K562 (cell line): ENCODE measurements at regions not wholly inside any gene's neighbourhood (a gene's known extent, or its start where the extent isn't known, plus 50 kb on each side); places are given as distances from the start of the nearest gene placed in this dataset.

ENCODE experiments used
- ATAC-seq: fragments of 200-7000 bp; cut with Tn5 transposase; 3 replicates; pipeline ENCODE4 v1.9.1; 2020; ENCODE audit warnings: moderate library complexity
- BruUV-seq: library from RNA; stranded (reverse); fragments of 400-500 nt; replicated peaks from 2 replicates; lab custom pipeline; 2021; lab: Mats Ljungman, UMichigan
- CTCF ChIA-PET: fragments of 300-600 bp; formaldehyde crosslinking; extraction: SDS; loops from one replicate; lab custom pipeline; 2021; ENCODE audit warnings: low intra/inter-chr PET ratio; lab: Yijun Ruan, JAX
- POLR2A ChIA-PET: fragments of 300-600, 350-650 bp; sonication (Branson Sonifier 250); formaldehyde crosslinking; extraction: SDS; loops from one replicate; lab custom pipeline; 2021; ENCODE audit warnings: antibody characterized with exemption, inconsistent platforms; lab: Yijun Ruan, JAX
- DNase-seq, 4 experiments: peaks; one replicate each; pipeline versions ENCODE4 v3.0.0 to v3.0.0-alpha.2; 2011 to 2018; ENCODE audit warnings: low spot score in 3 of 4, mixed read lengths in 3 of 4; ENCODE audit errors: extremely low read depth in 1 of 4
- FAIRE-seq: peaks from 2 replicates; lab custom pipeline; 2011; peaks lifted over from hg19 to GRCh38; lab: Jason Lieb, UNC
- H2AFZ ChIP-seq: 2 replicates; pipeline ENCODE4 v1.6.0; 2011; ENCODE audit warnings: low read depth, low read length, control low read depth, inconsistent platforms
- H3K27ac ChIP-seq: fragments of 200-600 bp; 3 replicates; pipeline ENCODE4 v1.8.0; 2011; ENCODE audit warnings: low read depth, mild to moderate bottlenecking, control low read depth, inconsistent platforms, low read length, moderate library complexity, mixed read lengths; ENCODE audit errors: extremely low read depth
- H3K27me3 ChIP-seq, 2 experiments: fragments of 300-600 bp in 1 of 2; 2 replicates in 1 of 2; 3 replicates in 1 of 2; pipeline versions ENCODE4 v1.6.0 to v1.8.0; 2011; ENCODE audit warnings: inconsistent platforms in 2 of 2, low read length in 2 of 2, mild to moderate bottlenecking in 1 of 2, mixed read lengths in 1 of 2, moderate library complexity in 1 of 2; ENCODE audit not compliant: control insufficient read depth in 2 of 2, insufficient read depth in 2 of 2
- H3K36me3 ChIP-seq: fragments of 300-600 bp; 3 replicates; pipeline ENCODE4 v1.8.0; 2011; ENCODE audit warnings: mild to moderate bottlenecking, low read length, inconsistent platforms; ENCODE audit not compliant: control insufficient read depth, insufficient read depth
- H3K4me1 ChIP-seq, 2 experiments: fragments of 200-600 bp in 1 of 2; replicated peaks in 1 of 2; 2 replicates in 1 of 2; 3 replicates in 1 of 2; pipeline versions ENCODE4 v1.5.1 to v1.8.0; 2011; ENCODE audit warnings: inconsistent platforms in 2 of 2, low read length in 2 of 2, mild to moderate bottlenecking in 1 of 2, mixed read lengths in 1 of 2, moderate library complexity in 1 of 2; ENCODE audit not compliant: control insufficient read depth in 2 of 2, insufficient read depth in 2 of 2
- H3K4me2 ChIP-seq: 2 replicates; pipeline ENCODE4 v1.6.1; 2011; ENCODE audit warnings: low read length, control low read depth, inconsistent platforms, mixed read lengths; ENCODE audit not compliant: insufficient read depth
- H3K4me3 ChIP-seq: fragments of 200-600 bp; sonication (generic), shearing (Covaris generic); 2 replicates; pipeline ENCODE4 v1.5.1; 2016; ENCODE audit warnings: control low read depth, inconsistent platforms
- H3K79me2 ChIP-seq: fragments of 200-600 bp; 3 replicates; pipeline ENCODE4 v1.8.0; 2011; ENCODE audit warnings: low read length, inconsistent platforms; ENCODE audit not compliant: control insufficient read depth, insufficient read depth
- H3K9ac ChIP-seq, 2 experiments: 2 replicates each; pipeline versions ENCODE4 v1.6.0 to v1.6.1; 2011; ENCODE audit warnings: low read depth in 2 of 2, low read length in 2 of 2, control low read depth in 1 of 2, inconsistent platforms in 1 of 2, mild to moderate bottlenecking in 1 of 2, mixed read lengths in 1 of 2; ENCODE audit not compliant: insufficient read depth in 1 of 2
- H3K9me1 ChIP-seq: one replicate; pipeline ENCODE4 v1.6.0; 2011; ENCODE audit warnings: inconsistent platforms, mild to moderate bottlenecking, low read length, moderate library complexity; ENCODE audit not compliant: control insufficient read depth, insufficient read depth
- H3K9me3 ChIP-seq: replicated peaks from 2 replicates; pipeline ENCODE4 v1.5.1; 2011; ENCODE audit warnings: low read depth, low read length, inconsistent platforms; ENCODE audit not compliant: control insufficient read depth, insufficient read depth
- H4K20me1 ChIP-seq: replicated peaks from 2 replicates; pipeline ENCODE4 v1.6.1; 2011; ENCODE audit warnings: low read length, inconsistent platforms, mixed read lengths; ENCODE audit not compliant: control insufficient read depth, insufficient read depth
- CSDE1 ChIP-seq, 2 experiments: fragments of 450-650 bp; IDR thresholded peaks; 2 replicates each; pipeline ENCODE4 v1.6.1; 2016; ENCODE audit warnings: mild to moderate bottlenecking in 1 of 2
- FOXJ3 ChIP-seq: sonication (generic); formaldehyde crosslinking; IDR thresholded peaks from 2 replicates; pipeline ENCODE4 v1.4.0; 2020; ENCODE audit warnings: mild to moderate bottlenecking, missing genetic modification reagents
- JUNB ChIP-seq: fragments of 450-650 bp; formaldehyde crosslinking; conservative IDR thresholded peaks from 2 replicates; pipeline ENCODE4 v1.4.0; 2020; ENCODE audit warnings: mild to moderate bottlenecking
- NR4A1 ChIP-seq, 2 experiments: fragments of 250-450 bp in 1 of 2; fragments of 450-650 bp in 1 of 2; sonication (Bioruptor Pico) in 1 of 2; IDR thresholded peaks; 2 replicates each; pipeline versions ENCODE4 v1.4.0 to v1.6.1; 2016 to 2020; ENCODE audit warnings: mild to moderate bottlenecking in 2 of 2, missing compliant biosample characterization in 1 of 2, missing genetic modification characterization in 1 of 2, moderate library complexity in 1 of 2
- SETDB1 ChIP-seq: IDR thresholded peaks from one replicate; pipeline ENCODE4 v1.6.1; 2012; ENCODE audit warnings: low read length, control low read depth, inconsistent platforms
- ZNF184 ChIP-seq: sonication (generic); formaldehyde crosslinking; IDR thresholded peaks from 2 replicates; pipeline ENCODE4 v1.5.0; 2020; ENCODE audit warnings: missing genetic modification reagents
- ZNF197 ChIP-seq: fragments of 200-800 bp; sonication (Bioruptor generic); IDR thresholded peaks from 2 replicates; pipeline ENCODE4 v1.6.1; 2016; ENCODE audit warnings: low read depth, missing genetic modification characterization, missing compliant biosample characterization
- ZNF431 ChIP-seq: sonication (generic); formaldehyde crosslinking; IDR thresholded peaks from 2 replicates; pipeline ENCODE4 v1.8.0; 2022; ENCODE audit warnings: mild to moderate bottlenecking, missing genetic modification reagents
- WGBS: fragments of 100-300 bp; shearing (Covaris generic); methylation state at CpG from one replicate; pipeline ENCODE4 v1.1.6; 2016; ENCODE audit warnings: low coverage, mixed read lengths; ENCODE audit not compliant: insufficient coverage; ENCODE audit errors: missing lambda C conversion rate; 5-methylcytosine and 5-hydroxymethylcytosine counted together
- in situ Hi-C: fragments of 300-500 bp; cut with MboI; formaldehyde crosslinking; loops from 4 replicates; pipeline ENCODE4 v1.15.0; 2018; ENCODE audit warnings: inconsistent platforms, mixed read lengths
- intact Hi-C: fragments of 100-400 bp; cut with micrococcal nuclease; formaldehyde crosslinking; loops from 2 replicates; pipeline ENCODE4 v1.14.2; 2022
- TF ChIP-seq, protein P1 (sequence below), 3 experiments: IDR thresholded peaks in 2 of 3; conservative IDR thresholded peaks in 1 of 3; 2 replicates each; pipeline ENCODE4 v1.5.1; 2011 to 2012; ENCODE audit warnings: low read length in 3 of 3, mild to moderate bottlenecking in 3 of 3, control low read depth in 2 of 3, improper control_type of control experiment in 1 of 3, inconsistent platforms in 1 of 3, low read depth in 1 of 3, mixed read lengths in 1 of 3, moderate library complexity in 1 of 3; ENCODE audit not compliant: insufficient read depth in 2 of 3
- TF ChIP-seq, protein P2 (sequence below): sonication (generic); formaldehyde crosslinking; IDR thresholded peaks from 2 replicates; pipeline ENCODE4 v1.8.1; 2023; ENCODE audit warnings: mild to moderate bottlenecking, missing genetic modification reagents, moderate library complexity

DNA sequence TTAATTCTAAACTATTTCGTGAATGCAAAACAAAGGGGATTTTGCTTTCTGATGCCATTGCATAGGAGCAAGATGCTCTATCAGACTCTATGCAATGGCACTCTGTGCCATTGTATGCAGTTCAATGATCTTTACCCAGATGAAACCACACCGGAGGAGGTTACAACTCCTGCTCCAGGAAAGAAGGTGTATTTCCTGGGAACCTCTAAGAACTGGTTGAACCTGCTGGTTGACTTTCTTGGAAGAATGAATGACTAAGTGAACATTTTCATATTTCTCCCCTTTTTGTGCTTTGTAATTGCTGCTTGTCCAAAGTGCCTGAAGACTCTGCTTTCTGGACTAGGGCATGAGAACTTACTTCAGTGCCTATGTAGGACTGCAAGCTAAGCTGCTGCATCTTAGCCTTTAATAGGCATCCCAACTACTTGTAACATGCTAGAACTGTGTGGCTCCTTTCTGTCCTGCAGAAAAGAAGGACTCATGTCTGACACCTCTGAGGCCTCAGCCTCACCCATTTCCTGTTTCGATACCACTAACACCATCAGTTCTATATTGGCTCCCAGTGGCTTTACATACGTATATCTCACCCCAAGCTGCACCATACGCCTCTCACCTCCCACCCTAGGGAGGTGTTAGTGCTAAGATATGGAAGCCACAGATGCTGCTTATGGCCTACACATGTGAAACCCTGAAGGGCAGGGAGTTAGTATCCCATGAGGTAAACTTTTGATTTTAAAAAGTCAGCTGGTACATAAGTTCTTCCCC, 193.5 kb upstream of the CNOT2 start:
- Histone ChIP-seq H2AFZ (peak overlapping the region; percentile 64), H3K4me3 (no peak overlapping the region), H3K36me3 (no peaks in the 10 kb centered on the region), H4K20me1 (no peaks in the 10 kb centered on the region), H3K4me1 (peaks cover 0 to 20% of the 10 kb centered on the region in 2 experiments; a peak in 3 of 5 replicates), H3K27me3 (no peaks in the 10 kb centered on the region), H3K4me2 (peak overlapping the region; percentile 14), H3K27ac (peak overlapping the region; percentile 24; the same call in 1 of the 3 replicates), H3K79me2 (no peaks in the 10 kb centered on the region), H3K9ac (no peak overlapping the region; a peak in 1 of 4 replicates), H3K9me1 (no peaks in the 10 kb centered on the region), H3K9me3 (no peaks in the 10 kb centered on the region)
- FAIRE-seq: peak; percentile 54
- CTCF ChIA-PET: no interaction called here
- peak in 2 of 4 experiments; percentile 22 to 63 for DNase-seq
- BruUV-seq: no TSS peak
- intact Hi-C loops (no loop called here), in situ Hi-C loops (no loop called here)
- peak; percentile 74 for ATAC-seq
- 15% methylated on average over 5 of the region's 5 CpGs for WGBS
- POLR2A ChIA-PET: no interaction called here
- TF ChIP-seq CSDE1 (IDR thresholded peaks at IDR 0.05): no peak
- no peak for TF ChIP-seq JUNB (CRISPR knock-in tag)
- no peak for TF ChIP-seq SETDB1
- TF ChIP-seq ZNF431: no peak
- TF ChIP-seq ZNF184: no peak
- TF ChIP-seq, protein P1, sequence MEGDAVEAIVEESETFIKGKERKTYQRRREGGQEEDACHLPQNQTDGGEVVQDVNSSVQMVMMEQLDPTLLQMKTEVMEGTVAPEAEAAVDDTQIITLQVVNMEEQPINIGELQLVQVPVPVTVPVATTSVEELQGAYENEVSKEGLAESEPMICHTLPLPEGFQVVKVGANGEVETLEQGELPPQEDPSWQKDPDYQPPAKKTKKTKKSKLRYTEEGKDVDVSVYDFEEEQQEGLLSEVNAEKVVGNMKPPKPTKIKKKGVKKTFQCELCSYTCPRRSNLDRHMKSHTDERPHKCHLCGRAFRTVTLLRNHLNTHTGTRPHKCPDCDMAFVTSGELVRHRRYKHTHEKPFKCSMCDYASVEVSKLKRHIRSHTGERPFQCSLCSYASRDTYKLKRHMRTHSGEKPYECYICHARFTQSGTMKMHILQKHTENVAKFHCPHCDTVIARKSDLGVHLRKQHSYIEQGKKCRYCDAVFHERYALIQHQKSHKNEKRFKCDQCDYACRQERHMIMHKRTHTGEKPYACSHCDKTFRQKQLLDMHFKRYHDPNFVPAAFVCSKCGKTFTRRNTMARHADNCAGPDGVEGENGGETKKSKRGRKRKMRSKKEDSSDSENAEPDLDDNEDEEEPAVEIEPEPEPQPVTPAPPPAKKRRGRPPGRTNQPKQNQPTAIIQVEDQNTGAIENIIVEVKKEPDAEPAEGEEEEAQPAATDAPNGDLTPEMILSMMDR (IDR thresholded peaks at IDR 0.05 in 2 of 3, conservative IDR thresholded peaks at IDR 0.05 in 1 of 3; ENCODE audit: insufficient read depth in 2 of 3, low read depth in 1 of 3, low read length in 3 of 3): peak in 2 of 3 experiments; percentile 6 to 15; a peak in 2 of 6 replicates
- no peak for TF ChIP-seq FOXJ3 (CRISPR knock-in tag)
- TF ChIP-seq, protein P2, sequence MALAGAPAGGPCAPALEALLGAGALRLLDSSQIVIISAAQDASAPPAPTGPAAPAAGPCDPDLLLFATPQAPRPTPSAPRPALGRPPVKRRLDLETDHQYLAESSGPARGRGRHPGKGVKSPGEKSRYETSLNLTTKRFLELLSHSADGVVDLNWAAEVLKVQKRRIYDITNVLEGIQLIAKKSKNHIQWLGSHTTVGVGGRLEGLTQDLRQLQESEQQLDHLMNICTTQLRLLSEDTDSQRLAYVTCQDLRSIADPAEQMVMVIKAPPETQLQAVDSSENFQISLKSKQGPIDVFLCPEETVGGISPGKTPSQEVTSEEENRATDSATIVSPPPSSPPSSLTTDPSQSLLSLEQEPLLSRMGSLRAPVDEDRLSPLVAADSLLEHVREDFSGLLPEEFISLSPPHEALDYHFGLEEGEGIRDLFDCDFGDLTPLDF (CRISPR knock-in tag): no peak
- TF ChIP-seq NR4A1 (CRISPR knock-in tag; IDR thresholded peaks at IDR 0.05): no peak
- TF ChIP-seq NR4A1 (tag; IDR thresholded peaks at IDR 0.05): no peak
- no peak for TF ChIP-seq ZNF197 (CRISPR knock-in tag)
